ENCODE measurements at regions not wholly inside any gene's neighbourhood (a gene's known extent, or its start where the extent isn't known, plus 50 kb on each side); places are given as distances from the start of the nearest gene placed in this dataset.

DNA sequence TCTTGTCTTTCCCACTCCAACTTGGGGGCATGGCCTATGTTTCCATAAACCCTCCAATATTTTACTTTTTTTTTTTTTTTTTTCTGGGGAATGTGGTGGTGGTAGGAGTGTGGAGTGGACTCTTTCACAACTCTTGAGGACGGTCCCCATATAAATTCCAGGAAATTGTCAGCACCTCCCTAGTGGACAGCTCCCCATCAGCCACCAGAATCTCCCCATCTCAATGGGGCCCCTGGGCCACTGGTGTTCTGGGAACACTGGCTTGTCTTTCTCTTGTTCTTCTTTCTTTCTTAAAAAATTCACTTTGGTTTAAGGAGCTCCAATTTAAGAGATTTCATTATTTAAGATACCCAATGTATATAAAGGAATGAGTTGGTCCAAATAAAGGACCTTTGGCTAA is 74.1 kb downstream of the ADM start:
- no peak for TF ChIP-seq EZH2phosphoT487 (IDR thresholded peaks at IDR 0.05; ENCODE audit: borderline replicate concordance, low read length)
- TF ChIP-seq CTCF (IDR thresholded peaks at IDR 0.05; ENCODE audit: low read depth, low read length, poor library complexity, severe bottlenecking) = no peak
- H3F3A ChIP-seq (ENCODE audit: control insufficient read depth, insufficient read depth) = no peaks in the 10 kb centered on the region
- no peak overlapping the region for H3K4me3 ChIP-seq (ENCODE audit: low read length)
- H3K27ac ChIP-seq (ENCODE audit: low read depth, low read length) = no peak overlapping the region
- no peaks in the 10 kb centered on the region for H3K36me3 ChIP-seq (ENCODE audit: control insufficient read depth, low read length)
- H3K27me3 ChIP-seq (ENCODE audit: control insufficient read depth, low read length) = no peaks in the 10 kb centered on the region
- no peak overlapping the region for H3K4me2 ChIP-seq (ENCODE audit: low read length)
- no peaks in the 10 kb centered on the region for H3K4me1 ChIP-seq (ENCODE audit: control insufficient read depth, low read length)
- no peaks in the 10 kb centered on the region for H3K79me2 ChIP-seq (ENCODE audit: control insufficient read depth, low read length)
- peaks cover 3% of the 10 kb centered on the region; the same call in 1 of the 2 replicates for H3K9me3 ChIP-seq (ENCODE audit: control insufficient read depth, insufficient read depth, low read length)
- H3K9me2 ChIP-seq (replicated peaks; ENCODE audit: control insufficient read depth, low read length) = no peaks in the 10 kb centered on the region
- H4K20me1 ChIP-seq (ENCODE audit: control insufficient read depth, insufficient read depth, low read depth, low read length) = no peaks in the 10 kb centered on the region

GRCh38 chr11:10379426-10379825 is 74.6 kb downstream of the ADM start:
- Histone ChIP-seq H3K9me2 (replicated peaks; ENCODE audit: control insufficient read depth, low read length) (no peaks in the 10 kb centered on the region), H3K4me1 (ENCODE audit: control insufficient read depth, low read length) (no peaks in the 10 kb centered on the region), H4K20me1 (ENCODE audit: control insufficient read depth, insufficient read depth, low read depth, low read length) (no peaks in the 10 kb centered on the region), H3K4me2 (ENCODE audit: low read length) (no peak overlapping the region), H3K27ac (ENCODE audit: low read depth, low read length) (no peak overlapping the region), H3K27me3 (ENCODE audit: control insufficient read depth, low read length) (no peaks in the 10 kb centered on the region), H3K36me3 (ENCODE audit: control insufficient read depth, low read length) (no peaks in the 10 kb centered on the region), H3K9me3 (ENCODE audit: control insufficient read depth, insufficient read depth, low read length) (peaks cover 3% of the 10 kb centered on the region; the same call in 1 of the 2 replicates), H3F3A (ENCODE audit: control insufficient read depth, insufficient read depth) (no peaks in the 10 kb centered on the region), H3K79me2 (ENCODE audit: control insufficient read depth, low read length) (no peaks in the 10 kb centered on the region), H3K4me3 (ENCODE audit: low read length) (no peak overlapping the region)
- TF ChIP-seq CTCF (IDR thresholded peaks at IDR 0.05; ENCODE audit: low read depth, low read length, poor library complexity, severe bottlenecking) (no peak), EZH2phosphoT487 (IDR thresholded peaks at IDR 0.05; ENCODE audit: borderline replicate concordance, low read length) (no peak)

GRCh38 chr11:10379871-10380568 is 75.0 kb upstream of the AMPD3 start:
- no peaks in the 10 kb centered on the region for H3K4me1 ChIP-seq (ENCODE audit: control insufficient read depth, low read length)

More at GRCh38 chr11:10379871-10380568, 75.0 kb upstream of the AMPD3 start:
- Histone ChIP-seq H3K79me2 (ENCODE audit: control insufficient read depth, low read length) (no peaks in the 10 kb centered on the region), H3K9me3 (ENCODE audit: control insufficient read depth, insufficient read depth, low read length) (peaks cover 3% of the 10 kb centered on the region; the same call in 1 of the 2 replicates), H3K27ac (ENCODE audit: low read depth, low read length) (no peak overlapping the region), H3K4me3 (ENCODE audit: low read length) (no peak overlapping the region), H4K20me1 (ENCODE audit: control insufficient read depth, insufficient read depth, low read depth, low read length) (no peaks in the 10 kb centered on the region), H3K36me3 (ENCODE audit: control insufficient read depth, low read length) (no peaks in the 10 kb centered on the region), H3K4me2 (ENCODE audit: low read length) (no peak overlapping the region), H3K27me3 (ENCODE audit: control insufficient read depth, low read length) (no peaks in the 10 kb centered on the region), H3K9me2 (replicated peaks; ENCODE audit: control insufficient read depth, low read length) (no peaks in the 10 kb centered on the region), H3F3A (ENCODE audit: control insufficient read depth, insufficient read depth) (no peaks in the 10 kb centered on the region)
- TF ChIP-seq EZH2phosphoT487 (IDR thresholded peaks at IDR 0.05; ENCODE audit: borderline replicate concordance, low read length) (no peak), CTCF (IDR thresholded peaks at IDR 0.05; ENCODE audit: low read depth, low read length, poor library complexity, severe bottlenecking) (no peak)
